IMR-90 (cell line): ENCODE measurements at regions not wholly inside any gene's neighbourhood (a gene's known extent, or its start where the extent isn't known, plus 50 kb on each side); places are given as distances from the start of the nearest gene placed in this dataset.

Experiments used
- POLR2A ChIP-seq: IDR thresholded peaks from 2 replicates; pipeline ENCODE4 v1.6.1; 2012; ENCODE audit warnings: mild to moderate bottlenecking, low read depth, low read length
- TF ChIP-seq, protein P1 (sequence below): fragments of 150-350 bp; IDR thresholded peaks from 2 replicates; pipeline ENCODE4 v1.6.1; 2017; ENCODE audit warnings: mild to moderate bottlenecking, antibody characterized with exemption, low read length, low read depth

DNA sequence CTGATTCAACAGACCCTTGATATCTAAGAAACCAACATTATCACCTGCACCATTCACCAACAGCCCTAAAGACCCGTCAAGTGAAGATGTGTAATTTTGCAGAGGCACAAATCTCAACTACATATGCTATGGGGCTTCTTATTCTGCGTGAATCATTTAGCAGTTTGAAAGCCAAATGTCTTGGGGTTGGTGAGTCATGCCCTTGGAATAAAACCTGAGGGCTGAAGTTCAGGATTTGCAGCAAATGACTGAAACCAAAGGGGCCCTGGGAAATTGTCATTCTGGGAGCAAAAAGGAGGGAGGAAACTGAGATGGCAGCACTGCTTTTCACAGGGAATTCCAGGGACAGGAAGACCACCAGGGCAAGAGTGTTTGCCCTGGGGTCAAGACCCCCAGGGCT, 79.2 kb upstream of the TNR start:
- TF ChIP-seq, protein P1, sequence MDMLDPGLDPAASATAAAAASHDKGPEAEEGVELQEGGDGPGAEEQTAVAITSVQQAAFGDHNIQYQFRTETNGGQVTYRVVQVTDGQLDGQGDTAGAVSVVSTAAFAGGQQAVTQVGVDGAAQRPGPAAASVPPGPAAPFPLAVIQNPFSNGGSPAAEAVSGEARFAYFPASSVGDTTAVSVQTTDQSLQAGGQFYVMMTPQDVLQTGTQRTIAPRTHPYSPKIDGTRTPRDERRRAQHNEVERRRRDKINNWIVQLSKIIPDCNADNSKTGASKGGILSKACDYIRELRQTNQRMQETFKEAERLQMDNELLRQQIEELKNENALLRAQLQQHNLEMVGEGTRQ: no peak
- no peak for TF ChIP-seq POLR2A
